ENCODE measurements at regions not wholly inside any gene's neighbourhood (a gene's known extent, or its start where the extent isn't known, plus 50 kb on each side); places are given as distances from the start of the nearest gene placed in this dataset.
"Not testable (repeated sequence)": the region's sequence is repeated elsewhere in the genome, so short reads cannot be mapped to it uniquely, and the experiment has no call there.

DNA sequence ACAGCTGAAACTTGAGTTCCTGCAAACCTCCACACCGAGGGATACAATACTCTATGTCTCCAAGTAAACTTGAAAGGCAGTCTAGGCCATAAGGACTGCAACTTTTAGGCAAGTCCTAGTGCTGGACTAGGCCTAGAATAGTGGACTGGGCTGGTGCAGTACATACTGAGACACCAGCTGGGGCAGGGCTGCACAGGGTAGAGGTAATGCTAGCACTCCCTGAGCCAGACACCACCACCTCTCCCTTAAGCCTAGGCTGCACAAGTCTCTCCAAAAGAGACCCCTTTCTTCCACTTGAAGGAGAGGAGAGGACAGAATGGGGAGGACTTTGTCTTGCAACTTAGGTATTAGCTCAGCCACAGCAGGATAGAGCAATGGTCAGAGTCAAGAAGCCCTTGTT is 65.7 kb upstream of the PTPRK start:
- H3K4me3 ChIP-seq (ENCODE audit: low read length) = no peak overlapping the region
- TF ChIP-seq CTCF (conservative IDR thresholded peaks at IDR 0.05; ENCODE audit: low read depth, low read length) = no peak
- no peak for DNase-seq (ENCODE audit: low read depth)

DNA sequence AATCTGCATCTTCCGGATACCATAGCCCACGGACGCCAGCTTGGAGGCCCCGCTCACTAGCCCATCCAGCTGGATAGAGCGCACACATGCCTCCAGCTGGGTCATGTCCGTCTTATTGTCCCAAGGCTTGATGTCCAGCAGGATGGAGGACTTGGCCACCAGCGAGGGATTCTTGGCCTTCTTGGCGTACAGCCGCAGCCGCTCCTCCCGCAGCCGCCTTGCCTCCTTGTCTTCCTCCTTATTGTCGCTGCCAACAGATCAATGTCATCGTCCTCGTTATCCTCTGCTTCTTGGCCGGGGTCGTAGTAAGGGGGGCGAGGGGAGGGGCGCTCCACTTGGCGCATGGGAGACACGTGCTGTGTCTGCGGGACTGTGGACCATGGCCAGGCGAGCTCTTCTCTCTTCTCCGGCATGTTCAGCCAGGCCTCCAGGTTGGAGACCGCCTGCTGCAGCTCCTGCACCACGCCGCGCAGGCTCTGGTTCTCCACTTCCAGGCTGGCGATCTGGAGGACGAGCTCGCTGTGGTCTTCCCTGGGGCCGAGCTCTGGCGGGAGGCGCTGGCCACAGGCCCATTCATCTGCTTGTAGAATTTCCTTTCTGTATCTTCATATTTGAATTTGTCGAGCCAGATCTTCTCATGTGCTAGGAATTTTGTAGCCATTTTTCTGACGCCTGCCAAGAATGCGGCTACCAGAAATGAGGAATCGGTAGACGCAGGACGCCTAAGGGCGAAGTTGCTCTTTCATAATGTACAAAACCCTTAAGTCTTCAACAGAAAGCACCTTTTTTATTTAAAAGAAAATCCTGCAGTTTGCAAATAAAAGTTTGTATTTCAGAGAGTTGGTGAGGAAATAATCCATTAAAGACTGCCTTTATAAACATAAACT is 60.1 kb upstream of the PTPRK start:
- TF ChIP-seq CTCF (conservative IDR thresholded peaks at IDR 0.05; ENCODE audit: low read depth, low read length) = no peak
- DNase-seq (ENCODE audit: low read depth) = no peak
- no peak overlapping the region for H3K4me3 ChIP-seq (ENCODE audit: low read length)

GRCh38 chr6:128575254-128575653 is 54.9 kb upstream of the PTPRK start:
- not testable (repeated sequence) for DNase-seq (ENCODE audit: low read depth); H3K4me3 ChIP-seq (ENCODE audit: low read length)

DNA sequence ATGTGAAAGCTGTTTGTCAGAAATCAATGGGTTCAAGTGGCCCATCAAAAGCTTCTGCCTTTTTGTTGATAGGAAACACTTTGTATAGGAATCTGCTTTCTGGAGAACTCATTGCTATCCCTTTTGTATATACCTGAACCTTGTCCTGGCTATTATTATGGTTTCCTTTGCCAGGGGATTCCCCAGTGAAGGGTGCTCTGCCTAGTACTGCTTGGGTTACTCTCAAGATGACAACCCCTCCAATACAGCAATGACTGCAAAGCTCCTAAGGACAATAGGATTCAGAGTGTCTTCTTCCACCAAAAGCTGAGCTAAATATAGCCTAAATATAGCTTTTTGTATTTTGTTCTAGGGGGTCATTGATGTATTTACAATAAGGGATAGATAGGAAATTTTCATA is 54.0 kb upstream of the PTPRK start:
- H3K4me3 ChIP-seq (ENCODE audit: low read length) = no peak overlapping the region
- no peak for DNase-seq (ENCODE audit: low read depth)
- TF ChIP-seq CTCF (conservative IDR thresholded peaks at IDR 0.05; ENCODE audit: low read depth, low read length) = no peak

DNA sequence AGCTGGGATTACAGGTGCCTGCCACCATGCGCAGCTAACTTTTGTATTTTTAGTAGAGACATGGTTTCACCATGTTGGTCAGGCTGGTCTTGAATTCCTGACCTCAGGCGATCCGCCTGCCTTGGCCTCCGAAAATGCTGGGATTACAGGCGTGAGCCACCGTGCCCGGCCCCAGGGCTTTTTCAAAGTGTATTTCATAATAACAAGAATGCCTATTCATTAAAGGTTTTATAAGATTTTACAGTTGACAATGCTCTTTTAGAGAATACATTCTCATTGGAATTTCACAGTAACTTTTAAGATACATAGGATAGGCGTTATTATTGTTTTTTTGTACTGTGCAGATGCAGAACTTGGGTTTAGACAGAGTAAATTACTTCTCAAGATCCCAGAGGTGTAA is 52.6 kb upstream of the PTPRK start:
- no peak for DNase-seq (ENCODE audit: low read depth)
- no peak overlapping the region for H3K4me3 ChIP-seq (ENCODE audit: low read length)
- TF ChIP-seq CTCF (conservative IDR thresholded peaks at IDR 0.05; ENCODE audit: low read depth, low read length) = no peak

DNA sequence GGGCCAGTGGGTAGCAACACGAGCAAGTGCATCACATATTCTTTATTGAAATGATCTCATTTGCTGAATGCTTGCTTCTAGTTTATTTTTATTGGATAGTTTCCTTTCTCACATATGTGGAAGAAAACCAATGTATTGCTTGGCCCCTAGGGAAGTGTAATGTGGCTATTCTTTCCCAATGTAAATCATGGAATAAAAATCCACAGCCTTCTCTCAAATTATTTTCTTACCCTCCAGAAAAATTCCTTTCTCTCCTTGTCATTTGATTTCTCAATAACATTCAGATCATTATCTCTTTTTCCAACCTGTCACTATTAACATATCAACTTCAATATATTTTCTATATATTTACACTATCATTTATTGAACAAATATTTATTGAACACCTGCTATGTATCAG is 51.9 kb upstream of the PTPRK start:
- no peak overlapping the region for H3K4me3 ChIP-seq (ENCODE audit: low read length)
- TF ChIP-seq CTCF (conservative IDR thresholded peaks at IDR 0.05; ENCODE audit: low read depth, low read length) = no peak
- no peak for DNase-seq (ENCODE audit: low read depth)

DNA sequence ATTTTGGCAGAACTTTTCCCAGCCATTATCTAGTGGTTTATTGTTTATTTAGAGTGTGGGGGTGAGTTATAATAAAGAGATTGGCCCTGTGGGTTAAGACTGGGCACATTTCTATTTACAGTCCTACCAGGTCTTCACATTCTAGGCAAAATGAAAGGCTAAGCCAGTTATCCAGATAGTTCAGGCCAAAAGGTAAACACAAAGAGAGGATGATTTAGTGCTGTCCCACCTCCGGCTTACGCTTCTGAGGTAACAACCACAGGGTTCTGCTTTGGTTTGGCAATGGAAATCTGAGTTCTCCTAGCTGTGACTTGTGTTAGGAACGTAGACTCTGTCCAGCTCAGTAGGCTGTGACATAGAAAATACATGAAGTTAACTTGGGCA is 50.3 kb upstream of the PTPRK start:
- no peak overlapping the region for H3K4me3 ChIP-seq (ENCODE audit: low read length)
- TF ChIP-seq CTCF (conservative IDR thresholded peaks at IDR 0.05; ENCODE audit: low read depth, low read length) = no peak
- no peak for DNase-seq (ENCODE audit: low read depth)
